ENCODE measurements at regions not wholly inside any gene's neighbourhood (a gene's known extent, or its start where the extent isn't known, plus 50 kb on each side); places are given as distances from the start of the nearest gene placed in this dataset.
A peak's percentile ranks its signal among the peaks of the same experiment; 100 is the strongest.

- TF ChIP-seq POLR2A (IDR thresholded peaks at IDR 0.05) (no peak), CTCF (IDR thresholded peaks at IDR 0.05) (no peak)
- no peaks in the 10 kb centered on the region for H3K36me3 ChIP-seq
- intact Hi-C loops (cut with DNase I; ENCODE audit: low total_unique reads), result no loop called here
- no peak for DNase-seq
- H3K4me3 ChIP-seq, result no peak overlapping the region
- no peak overlapping the region for H3K27ac ChIP-seq
- H3K27me3 ChIP-seq, result no peaks in the 10 kb centered on the region
- H3K9me3 ChIP-seq, result no peaks in the 10 kb centered on the region
- no peaks in the 10 kb centered on the region for H3K4me1 ChIP-seq
Observed at GRCh38 chr10:111247781-111248389, 171.1 kb downstream of the ADRA2A start.

GRCh38 chr10:111249925-111250324, 173.1 kb downstream of the ADRA2A start:
- H3K27me3 ChIP-seq, result no peaks in the 10 kb centered on the region
- intact Hi-C loops (cut with DNase I; ENCODE audit: low total_unique reads), result no loop called here
- H3K36me3 ChIP-seq, result no peaks in the 10 kb centered on the region
- H3K27ac ChIP-seq, result no peak overlapping the region
- no peaks in the 10 kb centered on the region for H3K4me1 ChIP-seq
- TF ChIP-seq CTCF (IDR thresholded peaks at IDR 0.05) (no peak), POLR2A (IDR thresholded peaks at IDR 0.05) (no peak)
- no peaks in the 10 kb centered on the region for H3K9me3 ChIP-seq
- no peak for DNase-seq
- H3K4me3 ChIP-seq, result no peak overlapping the region

- Histone ChIP-seq H3K27me3 (no peaks in the 10 kb centered on the region), H3K9me3 (no peaks in the 10 kb centered on the region), H3K4me3 (no peak overlapping the region), H3K4me1 (no peaks in the 10 kb centered on the region), H3K27ac (peak overlapping the region in 1 of 2 donors; percentile 20), H3K36me3 (no peaks in the 10 kb centered on the region)
- TF ChIP-seq POLR2A (IDR thresholded peaks at IDR 0.05), result no peak
- TF ChIP-seq CTCF (IDR thresholded peaks at IDR 0.05), result no peak
- DNase-seq, result no peak
- intact Hi-C loops (cut with DNase I; ENCODE audit: low total_unique reads), result no loop called here
Observed at GRCh38 chr10:111261081-111261615, 184.3 kb downstream of the ADRA2A start.

- H3K4me3 ChIP-seq, result no peak overlapping the region
- H3K4me1 ChIP-seq, result no peaks in the 10 kb centered on the region
- no peak overlapping the region for H3K27ac ChIP-seq
- no peak for DNase-seq
- intact Hi-C loops (cut with DNase I; ENCODE audit: low total_unique reads), result no loop called here
- no peaks in the 10 kb centered on the region for H3K27me3 ChIP-seq
- TF ChIP-seq POLR2A (IDR thresholded peaks at IDR 0.05) (no peak), CTCF (IDR thresholded peaks at IDR 0.05) (no peak)
- no peaks in the 10 kb centered on the region for H3K36me3 ChIP-seq
- no peaks in the 10 kb centered on the region for H3K9me3 ChIP-seq
Observed at GRCh38 chr10:111265341-111265740, 188.5 kb downstream of the ADRA2A start.

- no peak overlapping the region for H3K4me3 ChIP-seq
- DNase-seq, result no peak
- no peak overlapping the region for H3K27ac ChIP-seq
- no peaks in the 10 kb centered on the region for H3K36me3 ChIP-seq
- no peaks in the 10 kb centered on the region for H3K4me1 ChIP-seq
- no peaks in the 10 kb centered on the region for H3K27me3 ChIP-seq
- intact Hi-C loops (cut with DNase I; ENCODE audit: low total_unique reads), result no loop called here
- H3K9me3 ChIP-seq, result no peaks in the 10 kb centered on the region
- TF ChIP-seq CTCF (IDR thresholded peaks at IDR 0.05) (no peak), POLR2A (IDR thresholded peaks at IDR 0.05) (no peak)
Observed at GRCh38 chr10:111266165-111266564, 189.3 kb downstream of the ADRA2A start.
